NB4 (cell line): ENCODE measurements at regions not wholly inside any gene's neighbourhood (a gene's known extent, or its start where the extent isn't known, plus 50 kb on each side); places are given as distances from the start of the nearest gene placed in this dataset.

Experiments
- DNase-seq: peaks from one replicate; pipeline ENCODE4 v3.0.0; 2010; ENCODE audit warnings: low read depth
- H3K4me3 ChIP-seq: one replicate; pipeline ENCODE4 v1.5.1; 2011; ENCODE audit warnings: mild to moderate bottlenecking, low read depth, low read length, moderate library complexity
- CTCF ChIP-seq: IDR thresholded peaks from one replicate; pipeline ENCODE4 v1.5.1; 2012; ENCODE audit warnings: low read depth, low read length
- MAX ChIP-seq: IDR thresholded peaks from 2 replicates; pipeline ENCODE4 v1.6.1; 2011; ENCODE audit warnings: low read depth, low read length
- MYC ChIP-seq: IDR thresholded peaks from 2 replicates; pipeline ENCODE4 v1.6.1; 2011; ENCODE audit warnings: low read depth, low read length
- POLR2A ChIP-seq: IDR thresholded peaks from 2 replicates; pipeline ENCODE4 v1.6.1; 2011; ENCODE audit warnings: mild to moderate bottlenecking; ENCODE audit not compliant: insufficient read length; ENCODE audit errors: extremely low read depth

GRCh38 chr11:80388536-80388935, 947.7 kb upstream of the TENM4 start:
- DNase-seq, result no peak
- no peak for TF ChIP-seq CTCF
- no peak for TF ChIP-seq POLR2A
- no peak for TF ChIP-seq MYC
- TF ChIP-seq MAX, result no peak

GRCh38 chr11:80388130-80388529, 947.3 kb upstream of the TENM4 start:
- TF ChIP-seq MAX (no peak), POLR2A (no peak), CTCF (no peak), MYC (no peak)
- H3K4me3 ChIP-seq, result no peak overlapping the region
- DNase-seq, result no peak

More at GRCh38 chr11:80388536-80388935, 947.7 kb upstream of the TENM4 start:
- H3K4me3 ChIP-seq, result no peak overlapping the region

- no peak for TF ChIP-seq CTCF
- no peak for TF ChIP-seq MAX
- H3K4me3 ChIP-seq, result no peak overlapping the region
- no peak for DNase-seq
Measured at GRCh38 chr11:80383655-80384054, 942.8 kb upstream of the TENM4 start.

GRCh38 chr11:80379620-80380278, 938.9 kb upstream of the TENM4 start:
- DNase-seq, result no peak
- H3K4me3 ChIP-seq, result no peak overlapping the region
- TF ChIP-seq MYC (no peak), CTCF (no peak), POLR2A (no peak), MAX (no peak)

GRCh38 chr11:80371931-80372330, 931.1 kb upstream of the TENM4 start:
- TF ChIP-seq POLR2A (no peak), MYC (no peak), CTCF (no peak), MAX (no peak)
- H3K4me3 ChIP-seq, result no peak overlapping the region
- DNase-seq, result no peak

GRCh38 chr11:80365980-80366379, 925.1 kb upstream of the TENM4 start:
- no peak for DNase-seq
- H3K4me3 ChIP-seq, result no peak overlapping the region
- TF ChIP-seq POLR2A (no peak), MAX (no peak), MYC (no peak)
